ENCODE measurements at regions not wholly inside any gene's neighbourhood (a gene's known extent, or its start where the extent isn't known, plus 50 kb on each side); places are given as distances from the start of the nearest gene placed in this dataset.
"Not testable (repeated sequence)": the region's sequence is repeated elsewhere in the genome, so short reads cannot be mapped to it uniquely, and the experiment has no call there.

- H3K27ac Mint-ChIP-seq = peak overlapping the region; percentile 19
Observed at GRCh38 chrX:77070202-77070918, 376.8 kb upstream of the FGF16 start.

DNA sequence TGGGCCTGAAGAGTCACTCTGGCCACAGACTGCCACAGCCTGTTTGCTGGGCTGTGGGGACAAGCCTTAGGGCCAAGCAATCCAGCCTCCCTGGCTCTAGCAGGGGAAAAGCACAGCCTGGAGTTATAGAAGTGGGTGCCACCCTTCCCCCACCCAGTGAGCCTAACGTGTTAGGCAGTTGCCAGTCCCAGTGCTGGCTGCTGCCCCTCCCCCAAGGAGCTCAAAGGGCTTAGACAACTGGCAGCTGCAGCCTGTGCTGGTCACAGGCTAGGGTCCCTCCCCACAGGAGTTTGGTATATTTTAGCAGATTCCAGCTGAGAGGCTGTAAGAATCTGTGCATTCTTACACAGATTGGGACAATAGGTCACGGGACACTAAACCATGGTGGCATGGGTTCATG lies 370.3 kb upstream of the FGF16 start:
- DNase-seq (ENCODE audit: low spot score) = peak; percentile 8
- Histone ChIP-seq H4K20me1 (ENCODE audit: low read depth) (no peaks in the 10 kb centered on the region), H3K9ac (no peak overlapping the region), H3K4me1 (no peaks in the 10 kb centered on the region), H3K27ac (no peak overlapping the region), H3K79me2 (ENCODE audit: low read depth) (no peaks in the 10 kb centered on the region), H3K36me3 (no peaks in the 10 kb centered on the region), H3K9me3 (ENCODE audit: low read depth) (peaks cover 5% of the 10 kb centered on the region), H2AFZ (replicated peaks) (no peak overlapping the region), H3F3A (ENCODE audit: low read depth) (no peaks in the 10 kb centered on the region), H3K4me3 (no peak overlapping the region), H3K27me3 (no peaks in the 10 kb centered on the region), H3K4me2 (no peak overlapping the region)
- TF ChIP-seq CTCF (IDR thresholded peaks at IDR 0.05) (no peak), EZH2phosphoT487 (IDR thresholded peaks at IDR 0.05) (no peak), EZH2 (IDR thresholded peaks at IDR 0.05) (no peak)
- Mint-ChIP-seq H3K27me3 (ENCODE audit: insufficient read depth, low read depth) (no peaks in the 10 kb centered on the region), H3K4me1 (no peaks in the 10 kb centered on the region), H3K36me3 (no peaks in the 10 kb centered on the region), H3K27ac (no peak overlapping the region), H3K4me3 (no peak overlapping the region), H3K9me3 (peaks cover 21% of the 10 kb centered on the region)

More at GRCh38 chrX:77070202-77070918, 376.8 kb upstream of the FGF16 start:
- Histone ChIP-seq H3K4me2 (peak overlapping the region; percentile 24), H2AFZ (replicated peaks) (peak overlapping the region; percentile 72), H3K79me2 (ENCODE audit: low read depth) (no peaks in the 10 kb centered on the region), H3K9ac (no peak overlapping the region), H3K36me3 (no peaks in the 10 kb centered on the region), H3K27ac (peak overlapping the region; percentile 11), H3K4me3 (no peak overlapping the region), H3K9me3 (ENCODE audit: low read depth) (peaks cover 10% of the 10 kb centered on the region), H3K4me1 (peaks cover 10% of the 10 kb centered on the region), H3K27me3 (no peaks in the 10 kb centered on the region), H4K20me1 (ENCODE audit: low read depth) (no peaks in the 10 kb centered on the region), H3F3A (ENCODE audit: low read depth) (no peaks in the 10 kb centered on the region)
- no peak for TF ChIP-seq CTCF (IDR thresholded peaks at IDR 0.05)
- TF ChIP-seq EZH2phosphoT487 (IDR thresholded peaks at IDR 0.05) = no peak
- peak; percentile 11 for DNase-seq (ENCODE audit: low spot score)
- Mint-ChIP-seq H3K4me3 (peak overlapping the region; percentile 6), H3K9me3 (peaks cover 2% of the 10 kb centered on the region), H3K36me3 (no peaks in the 10 kb centered on the region), H3K27me3 (ENCODE audit: insufficient read depth, low read depth) (no peaks in the 10 kb centered on the region), H3K4me1 (peaks cover 20% of the 10 kb centered on the region)

- not testable (repeated sequence) for H3K4me2 ChIP-seq; H3K27ac ChIP-seq; H3K4me3 Mint-ChIP-seq; H3K27me3 Mint-ChIP-seq (ENCODE audit: insufficient read depth, low read depth); DNase-seq (ENCODE audit: low spot score); H4K20me1 ChIP-seq (ENCODE audit: low read depth); H3K79me2 ChIP-seq (ENCODE audit: low read depth); H3K9ac ChIP-seq; H3F3A ChIP-seq (ENCODE audit: low read depth); H3K4me1 Mint-ChIP-seq; H2AFZ ChIP-seq (replicated peaks); H3K27me3 ChIP-seq; H3K27ac Mint-ChIP-seq; H3K36me3 Mint-ChIP-seq; H3K9me3 ChIP-seq (ENCODE audit: low read depth); H3K36me3 ChIP-seq; H3K4me1 ChIP-seq; H3K4me3 ChIP-seq
- peaks cover 27% of the 10 kb centered on the region for H3K9me3 Mint-ChIP-seq
Observed at GRCh38 chrX:77081237-77081636, 366.0 kb upstream of the FGF16 start.

- peaks cover 4% of the 10 kb centered on the region for H3K9me3 ChIP-seq (ENCODE audit: low read depth)
- H3K4me3 ChIP-seq = no peak overlapping the region
- no peaks in the 10 kb centered on the region for H3K4me1 ChIP-seq
- Mint-ChIP-seq H3K9me3 (peaks cover 29% of the 10 kb centered on the region), H3K4me3 (no peak overlapping the region), H3K27ac (no peak overlapping the region), H3K27me3 (ENCODE audit: insufficient read depth, low read depth) (no peaks in the 10 kb centered on the region), H3K4me1 (no peaks in the 10 kb centered on the region), H3K36me3 (no peaks in the 10 kb centered on the region)
- TF ChIP-seq EZH2phosphoT487 (IDR thresholded peaks at IDR 0.05) = no peak
- TF ChIP-seq EZH2 (IDR thresholded peaks at IDR 0.05) = no peak
- TF ChIP-seq CTCF (IDR thresholded peaks at IDR 0.05) = no peak
- DNase-seq (ENCODE audit: low spot score) = no peak
- H3K27ac ChIP-seq = no peak overlapping the region
- no peaks in the 10 kb centered on the region for H3K79me2 ChIP-seq (ENCODE audit: low read depth)
- no peaks in the 10 kb centered on the region for H3F3A ChIP-seq (ENCODE audit: low read depth)
- no peak overlapping the region for H3K4me2 ChIP-seq
- H3K27me3 ChIP-seq = no peaks in the 10 kb centered on the region
- no peaks in the 10 kb centered on the region for H3K36me3 ChIP-seq
- no peak overlapping the region for H3K9ac ChIP-seq
- no peak overlapping the region for H2AFZ ChIP-seq (replicated peaks)
- H4K20me1 ChIP-seq (ENCODE audit: low read depth) = no peaks in the 10 kb centered on the region
Observed at GRCh38 chrX:77085372-77085771, 361.8 kb upstream of the FGF16 start.
